Spleen (tissue), 7 donors: ENCODE measurements at regions not wholly inside any gene's neighbourhood (a gene's known extent, or its start where the extent isn't known, plus 50 kb on each side); places are given as distances from the start of the nearest gene placed in this dataset.

ENCODE experiments used
- POLR2AphosphoS5 ChIP-seq, 3 donors: sonication (generic); formaldehyde crosslinking; IDR thresholded peaks; one replicate each; pipeline ENCODE4 v1.5.1; 2017; ENCODE audit warnings: antibody characterized with exemption in 3 of 3
- TF ChIP-seq, protein P1 (sequence below), 11 experiments: fragments of 200-600 bp in 7 of 11; fragments of 450-650 bp in 4 of 11; sonication (generic) in 4 of 11; IDR thresholded peaks in 8 of 11; conservative IDR thresholded peaks in 3 of 11; 1 replicate in 7 of 11; 2 replicates in 4 of 11; pipeline versions ENCODE4 v1.4.0 to v1.8.0; 2016 to 2021; ENCODE audit warnings: antibody characterized with exemption in 11 of 11, inconsistent platforms in 4 of 11, mild to moderate bottlenecking in 1 of 11
- donor health status: DM: no; HTN: no; CAD: no; lungs with moderate emphysema.
- donor health status: DM: no; HTN: no; CAD: no.
- donor health status: DM: no; HTN: no; CAD: no.

DNA sequence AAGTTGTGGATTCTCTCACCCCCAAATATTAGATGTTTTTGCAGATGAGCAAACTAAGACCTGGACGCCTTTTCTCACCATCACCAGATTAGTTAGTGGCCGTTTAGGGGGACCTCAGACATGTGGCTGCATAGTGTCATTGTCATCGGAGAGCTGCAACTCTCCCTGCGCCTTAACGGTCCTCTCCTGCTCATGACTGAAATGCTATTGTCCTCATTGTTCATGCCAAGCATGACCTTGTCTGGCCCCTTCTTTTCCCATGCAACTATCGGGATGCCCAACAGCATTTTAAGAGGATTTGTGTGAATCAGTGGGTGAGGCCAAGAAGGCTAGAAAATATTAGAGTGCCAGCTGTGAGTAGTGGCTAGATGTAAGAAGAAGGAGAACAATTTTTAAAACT, 174.2 kb downstream of the SOCS6 start:
- TF ChIP-seq POLR2AphosphoS5 (IDR thresholded peaks at IDR 0.05), result no peak
- TF ChIP-seq, protein P1, sequence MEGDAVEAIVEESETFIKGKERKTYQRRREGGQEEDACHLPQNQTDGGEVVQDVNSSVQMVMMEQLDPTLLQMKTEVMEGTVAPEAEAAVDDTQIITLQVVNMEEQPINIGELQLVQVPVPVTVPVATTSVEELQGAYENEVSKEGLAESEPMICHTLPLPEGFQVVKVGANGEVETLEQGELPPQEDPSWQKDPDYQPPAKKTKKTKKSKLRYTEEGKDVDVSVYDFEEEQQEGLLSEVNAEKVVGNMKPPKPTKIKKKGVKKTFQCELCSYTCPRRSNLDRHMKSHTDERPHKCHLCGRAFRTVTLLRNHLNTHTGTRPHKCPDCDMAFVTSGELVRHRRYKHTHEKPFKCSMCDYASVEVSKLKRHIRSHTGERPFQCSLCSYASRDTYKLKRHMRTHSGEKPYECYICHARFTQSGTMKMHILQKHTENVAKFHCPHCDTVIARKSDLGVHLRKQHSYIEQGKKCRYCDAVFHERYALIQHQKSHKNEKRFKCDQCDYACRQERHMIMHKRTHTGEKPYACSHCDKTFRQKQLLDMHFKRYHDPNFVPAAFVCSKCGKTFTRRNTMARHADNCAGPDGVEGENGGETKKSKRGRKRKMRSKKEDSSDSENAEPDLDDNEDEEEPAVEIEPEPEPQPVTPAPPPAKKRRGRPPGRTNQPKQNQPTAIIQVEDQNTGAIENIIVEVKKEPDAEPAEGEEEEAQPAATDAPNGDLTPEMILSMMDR (IDR thresholded peaks at IDR 0.05 in 8 of 11, conservative IDR thresholded peaks at IDR 0.05 in 3 of 11), result no peak
